Osteoblast (primary cell): ENCODE measurements at regions not wholly inside any gene's neighbourhood (a gene's known extent, or its start where the extent isn't known, plus 50 kb on each side); places are given as distances from the start of the nearest gene placed in this dataset.

ENCODE experiments used
- DNase-seq: peaks from one replicate; pipeline ENCODE4 v3.0.0; 2011; ENCODE audit warnings: low spot score, mixed read lengths; ENCODE audit not compliant: insufficient read length; ENCODE audit errors: missing footprints
- H2AFZ ChIP-seq: 2 replicates; pipeline ENCODE4 v1.6.0; 2011; ENCODE audit warnings: mild to moderate bottlenecking, low read length
- H3K27ac ChIP-seq: 2 replicates; pipeline ENCODE4 v1.5.1; 2011; ENCODE audit warnings: mild to moderate bottlenecking, low read depth, low read length, moderate library complexity
- H3K27me3 ChIP-seq: 2 replicates; pipeline ENCODE4 v1.6.0; 2012; ENCODE audit warnings: mild to moderate bottlenecking, control low read depth, inconsistent platforms, low read length, moderate library complexity; ENCODE audit not compliant: insufficient read depth
- H3K36me3 ChIP-seq: 2 replicates; pipeline ENCODE4 v1.5.1; 2011; ENCODE audit warnings: mild to moderate bottlenecking, low read length, control low read depth, moderate library complexity; ENCODE audit not compliant: insufficient read depth
- H3K4me1 ChIP-seq: 2 replicates; pipeline ENCODE4 v1.5.1; 2011; ENCODE audit warnings: mild to moderate bottlenecking, low read length, control low read depth, moderate library complexity; ENCODE audit not compliant: insufficient read depth
- H3K4me2 ChIP-seq: 2 replicates; pipeline ENCODE4 v1.6.0; 2011; ENCODE audit warnings: mild to moderate bottlenecking, low read length; ENCODE audit not compliant: insufficient read depth
- H3K4me3 ChIP-seq: fragments of 200-600 bp; sonication (generic); 3 replicates; pipeline ENCODE4 v1.5.1; 2012; ENCODE audit warnings: mild to moderate bottlenecking, low read length, inconsistent platforms; ENCODE audit not compliant: insufficient read depth
- H3K79me2 ChIP-seq: 2 replicates; pipeline ENCODE4 v1.6.0; 2012; ENCODE audit warnings: mild to moderate bottlenecking, low read length, control low read depth, inconsistent platforms; ENCODE audit not compliant: insufficient read depth
- H3K9me3 ChIP-seq: 2 replicates; pipeline ENCODE4 v1.5.1; 2011; ENCODE audit warnings: low read depth, low read length, control low read depth
- H4K20me1 ChIP-seq: 2 replicates; pipeline ENCODE4 v1.6.0; 2012; ENCODE audit warnings: mild to moderate bottlenecking, low read length, control low read depth; ENCODE audit not compliant: insufficient read depth
- TF ChIP-seq, protein P1 (sequence below): IDR thresholded peaks from 2 replicates; pipeline ENCODE4 v1.5.1; 2011; ENCODE audit warnings: mild to moderate bottlenecking, low read depth, low read length, moderate library complexity; ENCODE audit errors: extremely low read depth

DNA sequence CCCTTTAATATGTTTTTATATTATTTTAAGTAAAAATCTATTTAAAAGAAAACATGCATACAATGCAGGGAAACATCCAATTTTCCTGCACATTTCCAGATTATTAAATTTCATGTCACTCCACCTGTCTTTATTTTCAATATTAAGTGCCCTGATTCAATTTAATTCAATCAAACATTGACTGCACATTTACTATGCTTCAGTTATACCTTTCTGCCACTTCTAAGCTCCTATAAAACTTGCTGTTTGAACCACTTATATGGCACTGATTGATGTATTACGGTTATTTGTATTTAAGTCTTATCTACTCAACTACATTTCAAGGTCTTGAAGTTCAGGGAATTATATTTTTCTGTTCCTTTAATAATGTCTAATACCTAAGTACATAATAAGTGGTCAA is 198.0 kb downstream of the CAVIN4 start:
- TF ChIP-seq, protein P1, sequence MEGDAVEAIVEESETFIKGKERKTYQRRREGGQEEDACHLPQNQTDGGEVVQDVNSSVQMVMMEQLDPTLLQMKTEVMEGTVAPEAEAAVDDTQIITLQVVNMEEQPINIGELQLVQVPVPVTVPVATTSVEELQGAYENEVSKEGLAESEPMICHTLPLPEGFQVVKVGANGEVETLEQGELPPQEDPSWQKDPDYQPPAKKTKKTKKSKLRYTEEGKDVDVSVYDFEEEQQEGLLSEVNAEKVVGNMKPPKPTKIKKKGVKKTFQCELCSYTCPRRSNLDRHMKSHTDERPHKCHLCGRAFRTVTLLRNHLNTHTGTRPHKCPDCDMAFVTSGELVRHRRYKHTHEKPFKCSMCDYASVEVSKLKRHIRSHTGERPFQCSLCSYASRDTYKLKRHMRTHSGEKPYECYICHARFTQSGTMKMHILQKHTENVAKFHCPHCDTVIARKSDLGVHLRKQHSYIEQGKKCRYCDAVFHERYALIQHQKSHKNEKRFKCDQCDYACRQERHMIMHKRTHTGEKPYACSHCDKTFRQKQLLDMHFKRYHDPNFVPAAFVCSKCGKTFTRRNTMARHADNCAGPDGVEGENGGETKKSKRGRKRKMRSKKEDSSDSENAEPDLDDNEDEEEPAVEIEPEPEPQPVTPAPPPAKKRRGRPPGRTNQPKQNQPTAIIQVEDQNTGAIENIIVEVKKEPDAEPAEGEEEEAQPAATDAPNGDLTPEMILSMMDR: no peak

DNA sequence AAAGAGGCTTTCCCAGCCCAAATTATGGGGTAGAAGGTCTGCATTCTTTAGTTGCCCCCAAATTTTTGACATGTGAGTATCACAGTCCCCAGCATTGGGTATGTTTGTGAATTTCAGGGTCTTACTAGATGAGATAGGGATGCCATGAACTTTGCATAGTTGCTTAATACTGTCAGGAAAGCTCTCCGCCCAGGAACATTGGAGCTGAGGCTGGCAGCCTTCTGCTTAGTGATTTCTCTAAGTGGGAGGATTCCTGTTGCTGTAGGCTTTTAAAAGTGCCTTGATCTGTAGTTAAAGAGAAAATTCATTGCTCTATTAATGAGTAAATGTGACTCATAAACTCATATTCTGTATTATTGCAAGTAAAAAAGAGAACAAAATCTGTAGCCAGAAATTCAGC is 206.9 kb downstream of the CAVIN4 start:
- Histone ChIP-seq H3K4me1 (no peaks in the 10 kb centered on the region), H3K4me2 (no peak overlapping the region)

More for the DNA sequence above, 198.0 kb downstream of the CAVIN4 start:
- no peaks in the 10 kb centered on the region for H3K9me3 ChIP-seq
- no peaks in the 10 kb centered on the region for H3K27me3 ChIP-seq
- no peaks in the 10 kb centered on the region for H3K4me1 ChIP-seq
- no peak overlapping the region for H3K4me3 ChIP-seq
- no peaks in the 10 kb centered on the region for H3K79me2 ChIP-seq
- no peak overlapping the region for H3K27ac ChIP-seq
- no peak overlapping the region for H3K4me2 ChIP-seq
- H3K36me3 ChIP-seq: no peaks in the 10 kb centered on the region
- no peak for DNase-seq
- no peak overlapping the region for H2AFZ ChIP-seq
- H4K20me1 ChIP-seq: no peaks in the 10 kb centered on the region

DNA sequence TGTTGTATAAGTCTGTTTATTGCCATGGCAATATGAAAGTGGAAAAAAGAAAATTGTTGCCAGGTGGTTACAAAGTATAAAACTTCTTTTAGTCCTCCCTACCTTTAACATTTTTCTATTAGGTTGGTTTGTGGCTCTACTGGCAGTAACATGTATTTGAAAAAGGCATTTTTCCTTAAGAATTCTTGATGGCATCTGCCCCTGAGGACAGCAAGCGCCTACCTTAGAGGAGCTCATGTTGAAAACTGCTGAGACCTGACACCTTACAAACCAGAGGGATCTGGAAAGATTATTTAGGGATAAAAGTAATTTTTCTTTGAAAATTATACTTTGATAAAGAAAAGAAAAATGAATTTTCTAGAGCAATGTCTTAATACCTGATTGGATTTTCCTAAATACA is 208.1 kb downstream of the CAVIN4 start:
- no peaks in the 10 kb centered on the region for H3K9me3 ChIP-seq
- TF ChIP-seq, protein P1: no peak
- DNase-seq: no peak
- no peaks in the 10 kb centered on the region for H4K20me1 ChIP-seq
- H3K4me1 ChIP-seq: no peaks in the 10 kb centered on the region
- H3K4me3 ChIP-seq: no peak overlapping the region
- no peak overlapping the region for H3K4me2 ChIP-seq
- H3K27ac ChIP-seq: no peak overlapping the region
- H3K27me3 ChIP-seq: no peaks in the 10 kb centered on the region
- H3K36me3 ChIP-seq: no peaks in the 10 kb centered on the region
- H2AFZ ChIP-seq: no peak overlapping the region
- no peaks in the 10 kb centered on the region for H3K79me2 ChIP-seq

More for the DNA sequence above, 206.9 kb downstream of the CAVIN4 start:
- no peak for DNase-seq
- TF ChIP-seq, protein P1: no peak
- H3K9me3 ChIP-seq: no peaks in the 10 kb centered on the region
- H3K79me2 ChIP-seq: no peaks in the 10 kb centered on the region
- no peak overlapping the region for H3K27ac ChIP-seq
- H4K20me1 ChIP-seq: no peaks in the 10 kb centered on the region
- no peak overlapping the region for H2AFZ ChIP-seq
- H3K36me3 ChIP-seq: no peaks in the 10 kb centered on the region
- H3K27me3 ChIP-seq: no peaks in the 10 kb centered on the region
- H3K4me3 ChIP-seq: no peak overlapping the region

DNA sequence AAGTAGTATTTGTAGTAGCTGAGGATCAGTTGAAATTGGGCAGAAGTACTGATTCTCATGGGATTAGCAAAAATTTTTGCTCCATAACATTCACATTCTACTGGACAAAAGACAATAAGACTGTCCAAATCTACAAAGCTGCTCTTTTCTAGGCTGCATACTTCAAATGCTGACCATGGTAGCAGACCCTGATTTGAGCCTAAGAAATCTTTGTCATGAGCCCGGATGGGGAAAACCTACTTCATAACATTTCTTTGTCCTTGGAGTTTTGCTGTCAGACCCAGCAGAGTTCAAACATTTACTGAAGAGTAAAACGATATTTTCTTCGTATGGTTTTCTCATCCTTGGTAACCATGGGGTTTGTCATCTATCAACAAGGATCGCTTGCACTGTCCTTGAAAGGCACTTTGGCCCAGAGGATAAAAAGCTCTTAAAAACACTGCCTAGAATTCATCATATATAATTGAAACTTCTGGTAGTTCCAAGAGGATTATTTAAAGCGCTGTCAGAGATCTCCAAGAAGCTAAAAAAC is 216.9 kb downstream of the CAVIN4 start:
- H3K36me3 ChIP-seq: no peaks in the 10 kb centered on the region

More for the DNA sequence above, 216.9 kb downstream of the CAVIN4 start:
- H3K27ac ChIP-seq: no peak overlapping the region
- H4K20me1 ChIP-seq: no peaks in the 10 kb centered on the region
- H3K79me2 ChIP-seq: no peaks in the 10 kb centered on the region
- no peaks in the 10 kb centered on the region for H3K9me3 ChIP-seq
- TF ChIP-seq, protein P1: no peak
- H2AFZ ChIP-seq: no peak overlapping the region
- H3K4me1 ChIP-seq: no peaks in the 10 kb centered on the region
- H3K27me3 ChIP-seq: no peaks in the 10 kb centered on the region
- DNase-seq: no peak
- H3K4me2 ChIP-seq: no peak overlapping the region
- no peak overlapping the region for H3K4me3 ChIP-seq
